WI38 (cell line): ENCODE measurements at regions not wholly inside any gene's neighbourhood (a gene's known extent, or its start where the extent isn't known, plus 50 kb on each side); places are given as distances from the start of the nearest gene placed in this dataset.

Experiments used
- H3K4me3 ChIP-seq: 2 replicates; pipeline ENCODE4 v1.5.1; 2011; ENCODE audit warnings: low read depth, mild to moderate bottlenecking, control low read depth, low read length
- CTCF ChIP-seq: IDR thresholded peaks from 2 replicates; pipeline ENCODE4 v1.5.1; 2012; ENCODE audit warnings: low read depth, mild to moderate bottlenecking, control low read depth, low read length

- H3K4me3 ChIP-seq = no peak overlapping the region
- no peak for TF ChIP-seq CTCF
These were observed 303.7 kb downstream of the KCNJ2 start for GRCh38 chr17:70473049-70473448.

DNA sequence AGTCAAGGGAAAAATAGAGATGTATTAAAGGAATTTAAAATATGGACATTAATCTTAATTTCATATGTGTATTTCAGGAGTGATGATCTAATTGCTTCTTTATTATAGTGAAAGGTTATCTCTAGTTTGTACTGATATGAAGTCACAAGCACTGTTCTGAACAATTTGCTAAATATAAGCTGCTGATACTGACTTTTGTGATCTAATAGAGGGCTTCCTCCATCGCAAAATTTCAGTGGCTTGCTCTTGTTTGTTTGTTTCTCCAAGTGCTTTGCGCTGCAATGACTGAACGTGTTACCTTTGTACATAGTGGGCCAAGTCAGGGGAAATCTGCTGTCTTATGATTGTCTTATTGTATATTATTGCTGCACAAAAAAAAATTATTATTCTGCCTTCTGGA is 307.0 kb downstream of the KCNJ2 start:
- no peak overlapping the region for H3K4me3 ChIP-seq
- no peak for TF ChIP-seq CTCF

DNA sequence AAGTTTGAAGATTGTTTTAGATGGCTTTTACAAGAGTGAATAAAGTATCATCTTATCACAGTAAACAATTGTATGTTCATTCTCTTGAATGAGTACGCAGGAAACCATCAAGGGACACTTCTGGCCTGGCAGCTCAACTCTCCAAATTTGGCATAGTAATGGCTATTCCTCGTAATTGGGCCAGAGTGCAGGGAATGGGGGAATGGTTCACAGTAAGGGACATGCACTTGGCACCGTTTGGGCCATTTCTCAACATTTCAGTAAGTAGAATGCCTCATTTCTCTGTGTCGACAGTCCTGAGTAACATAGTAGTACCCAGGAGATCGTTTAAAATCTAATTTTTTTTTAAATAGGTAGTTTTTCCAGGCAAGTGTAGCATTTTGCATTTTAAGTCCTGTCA is 309.6 kb downstream of the KCNJ2 start:
- H3K4me3 ChIP-seq = no peak overlapping the region
- no peak for TF ChIP-seq CTCF

DNA sequence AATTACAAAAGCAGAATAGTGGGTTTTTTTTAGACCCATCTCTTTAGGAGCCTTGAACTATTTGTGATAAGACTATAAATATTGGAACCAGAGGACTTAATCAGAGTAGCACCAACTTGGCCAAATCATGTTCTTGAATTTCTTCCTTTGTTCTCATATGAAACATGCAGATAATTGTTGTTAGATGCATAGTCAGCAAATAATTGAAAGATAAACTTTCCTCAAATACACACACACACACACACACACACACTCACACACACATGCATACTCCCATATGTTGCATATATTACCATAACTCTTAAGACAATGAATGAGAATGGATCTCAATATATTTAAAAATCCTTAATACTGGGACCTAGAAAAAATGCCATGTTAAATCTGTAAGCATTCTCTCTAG is 310.4 kb downstream of the KCNJ2 start:
- no peak overlapping the region for H3K4me3 ChIP-seq
- no peak for TF ChIP-seq CTCF

- H3K4me3 ChIP-seq = no peak overlapping the region
- TF ChIP-seq CTCF = no peak
These were observed 314.3 kb downstream of the KCNJ2 start for GRCh38 chr17:70483624-70484023.

DNA sequence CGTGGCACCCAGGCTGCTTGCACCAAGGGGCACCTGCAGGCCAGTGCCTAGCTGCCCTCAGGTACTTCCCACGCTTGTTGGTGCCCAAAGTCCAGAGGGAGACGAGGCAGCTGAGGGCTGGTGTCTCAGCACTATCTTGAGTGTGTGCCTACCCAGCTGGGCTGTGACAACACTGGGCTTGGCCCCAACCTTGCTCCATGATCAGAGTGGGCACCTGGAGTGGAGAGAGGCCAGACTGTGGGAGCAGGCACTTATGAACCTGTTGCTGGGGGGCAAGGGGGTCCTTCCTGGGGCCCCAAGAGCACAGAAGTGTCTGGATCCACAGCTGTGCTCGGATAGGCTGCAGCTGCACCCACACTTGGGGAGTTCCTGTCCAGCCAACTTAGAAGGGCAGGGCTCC is 314.7 kb downstream of the KCNJ2 start:
- no peak overlapping the region for H3K4me3 ChIP-seq
- TF ChIP-seq CTCF = no peak

DNA sequence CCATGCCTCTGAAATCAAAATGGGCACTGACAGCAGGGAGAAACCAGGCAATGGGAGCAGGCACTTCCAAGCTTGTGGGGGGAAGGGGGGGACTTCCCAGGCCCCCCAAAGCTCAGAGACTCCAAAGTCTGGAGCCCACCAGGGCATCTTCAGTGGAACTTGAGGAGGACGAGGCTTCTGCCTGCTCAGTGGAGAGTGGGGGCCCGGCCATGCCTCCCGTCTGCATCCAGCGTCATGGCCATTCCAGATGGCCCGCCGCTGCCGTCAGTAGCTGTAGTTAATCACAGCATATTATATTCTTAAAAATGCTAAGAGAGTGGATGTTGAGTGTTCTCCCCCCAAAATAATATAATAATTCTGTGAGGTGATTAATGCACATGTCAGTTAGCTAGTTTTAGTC is 315.2 kb downstream of the KCNJ2 start:
- no peak for TF ChIP-seq CTCF
- H3K4me3 ChIP-seq = no peak overlapping the region
